HG03175 (cell line): ENCODE measurements at regions not wholly inside any gene's neighbourhood (a gene's known extent, or its start where the extent isn't known, plus 50 kb on each side); places are given as distances from the start of the nearest gene placed in this dataset.

Source experiments
- ATAC-seq: cut with Tn5 transposase; IDR thresholded peaks from one replicate; pipeline ENCODE4 v1.9.1; 2021; ENCODE audit warnings: mild to moderate bottlenecking, moderate library complexity; ENCODE audit not compliant: unreplicated experiment

GRCh38 chr1:59105548-59106507 lies 191.1 kb upstream of the FGGY start:
- ATAC-seq = no peak

- ATAC-seq = no peak
These were observed 189.4 kb upstream of the FGGY start for GRCh38 chr1:59107516-59107915.

- ATAC-seq = no peak
These were observed 189.0 kb upstream of the FGGY start for GRCh38 chr1:59107916-59108315.

- ATAC-seq = no peak
These were observed 188.2 kb upstream of the FGGY start for GRCh38 chr1:59108481-59109317.

- ATAC-seq = no peak
These were observed 186.6 kb upstream of the FGGY start for GRCh38 chr1:59110271-59110670.

GRCh38 chr1:59113876-59114457 lies 182.9 kb upstream of the FGGY start:
- ATAC-seq = no peak

- no peak for ATAC-seq
These were observed 181.0 kb upstream of the FGGY start for GRCh38 chr1:59115865-59116264.

GRCh38 chr1:59116920-59117542 lies 179.9 kb upstream of the FGGY start:
- no peak for ATAC-seq

GRCh38 chr1:59122527-59122926 lies 174.4 kb upstream of the FGGY start:
- no peak for ATAC-seq

- no peak for ATAC-seq
These were observed 173.7 kb upstream of the FGGY start for GRCh38 chr1:59123081-59123681.

GRCh38 chr1:59124166-59124565 lies 172.7 kb upstream of the FGGY start:
- ATAC-seq = no peak

- ATAC-seq = no peak
These were observed 171.7 kb upstream of the FGGY start for GRCh38 chr1:59125154-59125553.

GRCh38 chr1:59125676-59126320 lies 171.1 kb upstream of the FGGY start:
- ATAC-seq = no peak

- no peak for ATAC-seq
These were observed 170.5 kb upstream of the FGGY start for GRCh38 chr1:59126366-59126765.

GRCh38 chr1:59128239-59128736 lies 168.6 kb upstream of the FGGY start:
- ATAC-seq = no peak

- ATAC-seq = no peak
These were observed 168.1 kb upstream of the FGGY start for GRCh38 chr1:59128784-59129227.

GRCh38 chr1:59132295-59132694 lies 164.6 kb upstream of the FGGY start:
- no peak for ATAC-seq

- ATAC-seq = no peak
These were observed 162.9 kb upstream of the FGGY start for GRCh38 chr1:59133997-59134396.

GRCh38 chr1:59135761-59136255 lies 161.1 kb upstream of the FGGY start:
- no peak for ATAC-seq
